HG02610 (cell line): ENCODE measurements at regions not wholly inside any gene's neighbourhood (a gene's known extent, or its start where the extent isn't known, plus 50 kb on each side); places are given as distances from the start of the nearest gene placed in this dataset.
"Not testable (repeated sequence)": the region's sequence is repeated elsewhere in the genome, so short reads cannot be mapped to it uniquely, and the experiment has no call there.

Source experiments
- ATAC-seq: cut with Tn5 transposase; IDR thresholded peaks from one replicate; pipeline ENCODE4 v1.9.1; 2021; ENCODE audit warnings: mild to moderate bottlenecking, moderate library complexity; ENCODE audit not compliant: unreplicated experiment

DNA sequence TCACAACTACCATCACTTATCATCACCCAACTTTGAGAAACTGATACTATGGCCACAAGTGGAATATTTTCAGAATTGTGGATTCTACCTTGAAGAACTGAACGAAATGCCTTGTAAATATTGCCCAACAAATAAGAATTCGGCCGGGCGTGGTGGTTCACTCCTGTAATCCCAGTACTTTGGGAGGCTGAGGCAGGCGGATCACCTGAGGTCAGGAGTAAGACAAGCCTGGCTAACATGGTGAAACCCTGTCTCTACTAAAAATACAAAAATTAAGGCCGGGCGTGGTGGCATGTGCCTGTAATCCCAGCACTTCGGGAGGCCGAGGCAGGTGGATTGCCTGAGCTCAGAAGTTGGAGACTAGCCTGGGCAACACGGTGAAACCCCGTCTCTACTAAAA, 862.7 kb downstream of the ZPLD1 start:
- ATAC-seq = not testable (repeated sequence)

DNA sequence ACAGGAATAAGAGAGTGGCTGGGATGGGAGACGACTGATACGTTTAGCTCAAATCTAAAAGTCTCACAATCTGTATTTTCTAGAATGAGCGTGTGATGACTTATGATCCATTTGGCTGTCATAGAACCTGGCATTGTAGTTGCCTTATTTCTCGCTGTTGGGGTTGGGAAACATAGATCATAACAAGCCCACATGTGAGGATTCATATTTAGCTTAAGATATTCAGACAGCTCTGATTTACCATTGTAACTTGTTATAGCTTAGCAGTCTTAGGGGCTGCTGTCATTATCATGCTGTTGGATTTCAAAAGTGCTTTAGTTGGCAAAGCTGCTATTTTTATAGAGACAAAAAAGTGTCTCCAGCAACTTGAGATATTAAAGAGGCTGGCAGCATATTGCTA, 871.3 kb downstream of the ZPLD1 start:
- no peak for ATAC-seq

DNA sequence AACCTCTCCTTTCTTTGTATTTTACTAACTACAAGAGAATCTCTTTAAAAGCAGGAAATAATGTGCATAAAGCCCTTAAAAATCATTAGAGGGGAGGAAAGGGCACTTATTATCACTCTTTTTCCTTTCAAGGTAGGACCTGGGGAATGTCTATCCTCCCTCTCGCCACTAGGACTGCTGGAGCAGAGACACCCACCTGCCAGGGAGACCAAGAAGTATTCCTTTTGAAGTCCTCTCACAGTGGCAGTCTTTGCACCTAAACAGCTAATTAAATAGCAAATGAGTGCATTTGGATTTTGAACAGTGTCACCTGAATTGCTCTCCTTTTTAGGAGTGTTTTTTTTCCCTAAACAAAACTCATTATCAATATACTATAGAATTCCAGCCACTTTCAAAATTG, 874.1 kb downstream of the ZPLD1 start:
- ATAC-seq = no peak

DNA sequence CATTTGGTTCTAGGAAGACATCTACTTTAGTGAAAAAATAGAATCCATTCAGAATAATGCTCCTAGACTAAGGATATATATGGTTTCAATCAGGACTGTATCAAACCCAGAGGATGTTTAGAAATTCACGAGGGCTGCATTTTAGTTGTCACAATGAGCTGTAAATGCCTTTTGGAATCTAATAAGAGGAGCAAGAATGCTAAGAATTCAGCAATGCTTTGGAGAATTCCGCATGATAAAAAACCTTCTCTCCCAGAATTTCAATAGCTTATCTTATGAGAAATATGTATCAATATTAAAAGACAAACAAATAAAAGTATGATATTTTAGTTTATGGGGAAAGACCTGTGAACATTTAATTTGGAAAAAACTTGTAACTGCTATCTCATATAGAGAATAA, 885.1 kb downstream of the ZPLD1 start:
- no peak for ATAC-seq

DNA sequence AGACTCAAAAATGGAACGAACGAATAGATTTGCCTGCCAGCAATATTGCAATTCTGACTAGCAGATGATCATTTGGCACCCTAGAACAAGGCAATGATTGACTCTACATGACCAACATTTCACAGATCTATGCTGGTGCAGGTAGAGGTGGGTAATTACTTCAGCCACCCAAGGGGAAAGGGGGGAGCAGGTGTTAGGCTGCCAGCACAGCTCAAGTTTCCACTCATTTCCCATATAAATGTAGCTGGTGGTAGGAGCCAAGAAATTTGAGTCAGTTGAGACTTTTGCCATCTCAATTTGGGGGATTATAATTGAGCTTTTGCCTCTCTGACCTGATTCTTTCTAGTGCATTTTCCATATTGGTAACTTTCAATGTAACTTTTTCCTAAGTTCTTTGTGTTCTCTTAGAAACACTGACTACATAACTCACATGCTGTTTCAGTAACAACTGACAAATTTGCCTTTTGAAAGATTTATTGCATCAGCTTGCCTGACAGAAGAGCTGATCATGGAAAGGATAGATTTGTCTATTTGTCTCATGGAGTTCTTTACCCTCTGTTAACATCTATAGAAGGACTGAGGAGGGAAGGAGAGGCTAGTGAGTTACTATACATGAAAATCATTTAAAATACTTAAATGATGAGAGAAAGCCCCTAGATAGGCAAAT, 902.5 kb downstream of the ZPLD1 start:
- ATAC-seq = no peak

DNA sequence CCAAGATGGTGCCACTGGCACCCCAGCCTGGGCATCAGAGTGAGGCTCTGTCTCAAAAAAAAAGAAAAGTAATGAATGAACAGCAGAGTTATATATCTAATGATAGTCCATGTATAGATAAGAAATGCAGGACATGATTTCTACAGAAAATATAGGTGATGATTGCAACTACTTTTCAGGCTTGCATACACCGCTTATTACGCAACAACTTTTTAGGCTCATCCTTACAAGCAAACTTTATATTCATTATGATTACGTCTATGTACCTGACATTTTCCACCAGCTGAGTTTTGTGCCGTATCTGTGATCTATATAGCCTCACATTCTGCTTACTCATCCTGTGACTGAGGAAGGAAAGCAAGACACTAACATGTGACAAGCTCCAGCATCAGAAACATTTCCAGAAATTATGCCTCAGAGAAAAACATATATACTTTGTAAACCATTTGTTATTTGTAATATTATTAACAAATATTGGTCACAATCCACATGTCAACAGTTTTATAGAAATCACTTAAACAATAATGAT, 906.3 kb downstream of the ZPLD1 start:
- ATAC-seq = no peak

DNA sequence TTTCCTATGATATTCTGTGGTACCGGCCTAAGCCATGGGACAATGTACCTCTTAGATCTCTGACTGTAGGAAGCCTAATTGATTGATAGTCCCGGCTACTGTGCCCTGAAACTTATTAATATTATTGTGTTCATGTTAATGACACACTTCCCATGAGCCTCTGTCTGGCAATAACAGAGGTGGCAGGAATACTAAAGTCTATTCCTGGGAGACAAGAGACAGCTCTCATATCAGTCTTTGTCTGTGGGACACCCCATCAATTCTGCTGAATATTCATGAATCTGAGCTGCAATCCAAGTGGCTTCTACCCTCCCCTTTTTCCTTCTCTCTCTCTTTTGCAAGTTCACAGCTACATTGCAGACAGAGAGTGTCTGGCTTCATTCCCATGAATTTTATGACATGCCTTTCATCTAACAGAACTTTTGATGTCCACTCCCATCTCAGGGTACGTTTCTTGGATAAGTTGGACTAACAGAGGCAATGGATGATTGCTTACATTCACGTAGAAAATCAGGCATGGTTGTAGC, 907.5 kb downstream of the ZPLD1 start:
- no peak for ATAC-seq

DNA sequence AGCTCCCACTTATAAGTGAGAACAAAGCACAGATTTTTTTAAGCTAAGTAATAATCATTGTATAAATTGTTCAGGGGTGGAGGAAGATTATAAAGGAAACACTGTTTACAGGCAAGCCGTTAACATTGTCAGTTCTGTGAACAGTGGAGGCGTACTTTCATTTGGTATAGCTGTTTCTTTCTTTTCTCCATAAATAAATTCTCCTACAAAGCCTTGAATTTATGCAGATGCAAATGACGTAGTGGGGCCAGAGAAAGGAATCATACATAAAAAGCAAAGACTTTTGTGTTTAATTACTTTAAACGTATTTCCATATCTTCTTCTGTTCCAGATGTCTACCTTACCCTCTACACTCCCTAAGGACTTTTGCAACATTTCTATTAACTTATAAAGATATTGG, 914.9 kb downstream of the ZPLD1 start:
- ATAC-seq = no peak

DNA sequence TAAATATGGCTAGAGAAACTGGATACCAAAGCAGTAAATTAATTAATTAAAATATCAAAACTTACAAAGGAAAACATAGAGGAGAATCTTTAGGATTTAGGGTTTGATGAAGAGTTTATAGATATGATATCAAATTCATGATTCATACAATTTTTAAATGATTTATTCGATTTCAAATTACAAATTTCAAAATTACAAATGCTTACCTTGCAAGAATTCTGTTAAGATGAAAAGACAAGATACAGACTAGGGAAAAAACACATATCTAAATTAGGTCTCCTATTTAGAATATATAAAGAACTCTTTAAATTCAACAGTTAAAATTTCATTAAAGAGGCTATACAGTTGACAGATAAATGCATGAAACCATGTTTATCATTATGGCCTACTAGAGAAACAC, 930.7 kb downstream of the ZPLD1 start:
- ATAC-seq = no peak

DNA sequence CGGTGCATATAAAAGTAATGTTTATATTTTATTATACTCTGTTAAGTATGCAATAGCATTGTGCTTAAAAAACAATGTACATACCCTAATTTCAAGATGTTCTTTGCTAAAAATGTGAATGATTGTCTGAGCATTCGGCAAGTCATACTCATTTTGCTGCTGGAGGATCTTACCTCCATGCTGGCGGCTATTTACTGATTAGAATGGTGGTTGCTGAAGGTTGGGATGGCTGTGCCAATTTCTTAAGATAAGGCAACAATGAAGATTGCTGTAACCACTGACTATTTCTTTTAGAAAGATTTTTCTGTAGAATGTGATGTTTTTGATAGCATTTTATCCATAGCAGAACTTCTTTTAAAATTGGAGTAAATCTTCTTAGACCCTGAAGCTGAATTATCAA, 932.7 kb downstream of the ZPLD1 start:
- no peak for ATAC-seq

DNA sequence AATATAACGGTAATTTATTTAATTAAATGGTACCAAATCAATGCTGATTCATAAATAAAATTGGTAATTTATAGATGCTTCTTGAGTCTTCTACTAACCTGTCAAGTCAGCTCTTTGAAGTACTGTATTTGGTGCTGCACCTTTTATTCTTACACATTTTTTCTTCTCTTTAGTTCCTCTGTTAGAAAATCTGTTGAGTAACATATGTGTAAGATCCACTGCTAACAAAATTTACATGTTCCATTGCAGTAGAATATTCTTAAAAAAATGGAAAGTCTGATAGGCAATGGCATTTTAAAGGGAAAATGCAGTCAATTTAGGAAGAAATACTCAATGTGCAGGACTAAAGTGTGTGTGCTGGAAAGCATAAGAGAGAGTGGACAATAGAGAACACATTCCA, 936.6 kb downstream of the ZPLD1 start:
- ATAC-seq = no peak

DNA sequence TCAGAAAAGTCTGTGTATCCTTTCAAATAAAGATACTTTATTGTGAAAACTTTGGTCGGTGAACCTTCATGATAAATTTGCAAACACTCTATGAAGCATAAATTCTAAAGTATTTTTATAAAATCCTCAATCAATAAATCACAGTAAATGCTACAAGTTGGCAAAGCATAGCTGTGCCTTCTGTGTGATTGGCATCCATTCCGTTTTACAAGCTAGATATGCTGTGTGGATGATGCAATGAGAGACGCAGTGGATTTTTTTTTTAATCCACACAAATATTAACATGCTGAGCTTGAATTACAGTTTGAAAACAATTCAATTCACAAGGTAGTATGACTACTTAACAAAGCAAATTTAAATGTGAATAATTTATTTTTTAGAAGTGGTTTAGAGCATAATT, 937.2 kb downstream of the ZPLD1 start:
- no peak for ATAC-seq

DNA sequence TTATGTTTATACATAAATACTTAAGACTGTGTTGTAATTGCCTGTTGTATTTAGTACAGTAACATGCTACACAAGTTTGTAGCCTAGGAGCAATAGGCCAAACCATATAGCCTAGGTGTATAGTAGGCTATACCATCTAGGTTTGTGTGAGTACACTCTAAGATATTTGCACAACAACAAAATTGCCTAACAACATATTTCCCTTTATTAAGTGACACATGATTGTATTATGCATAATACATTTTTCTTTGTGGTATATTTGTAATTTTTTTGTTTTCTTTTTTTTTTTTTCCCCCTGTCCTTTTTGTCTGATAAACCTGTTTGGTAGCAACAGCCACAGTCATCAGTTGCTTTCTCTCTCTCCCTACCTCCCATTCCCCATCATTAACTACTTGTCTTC, 945.6 kb downstream of the ZPLD1 start:
- ATAC-seq = no peak

DNA sequence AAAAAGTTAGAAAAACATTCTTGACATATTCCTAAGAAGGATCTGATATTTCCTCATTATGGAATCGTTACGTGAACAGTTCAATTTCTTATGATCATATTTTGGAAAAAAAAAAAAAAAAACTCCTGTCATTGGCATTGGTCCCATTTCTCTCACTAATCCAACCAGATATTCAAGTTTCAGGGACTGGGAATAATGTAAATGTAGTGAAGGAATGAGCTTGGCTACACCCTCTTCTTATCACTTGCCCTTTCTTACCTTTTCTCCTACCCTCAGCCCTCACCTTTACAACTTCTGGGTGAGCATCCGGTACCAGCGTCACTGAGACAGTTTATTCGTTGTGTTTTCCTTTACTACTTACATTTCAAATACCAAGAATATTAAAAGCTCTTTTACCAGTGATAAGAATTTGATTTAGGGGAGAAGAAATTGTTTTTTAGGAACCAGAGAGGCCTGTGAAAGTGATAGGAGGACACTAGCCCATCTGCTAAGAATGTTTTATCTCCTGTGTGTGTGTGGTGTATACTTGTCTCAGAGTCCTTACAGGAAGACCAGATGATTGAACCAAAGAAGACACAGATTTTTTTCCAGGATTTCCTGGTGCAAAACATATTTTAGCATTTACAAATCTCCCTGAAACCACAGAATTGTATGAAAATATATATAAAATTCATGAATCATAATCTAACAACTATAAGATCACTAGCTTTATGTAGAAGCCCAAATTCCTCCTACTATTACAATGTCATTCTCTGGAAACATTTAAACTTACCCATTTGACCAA, 946.7 kb downstream of the ZPLD1 start:
- no peak for ATAC-seq

DNA sequence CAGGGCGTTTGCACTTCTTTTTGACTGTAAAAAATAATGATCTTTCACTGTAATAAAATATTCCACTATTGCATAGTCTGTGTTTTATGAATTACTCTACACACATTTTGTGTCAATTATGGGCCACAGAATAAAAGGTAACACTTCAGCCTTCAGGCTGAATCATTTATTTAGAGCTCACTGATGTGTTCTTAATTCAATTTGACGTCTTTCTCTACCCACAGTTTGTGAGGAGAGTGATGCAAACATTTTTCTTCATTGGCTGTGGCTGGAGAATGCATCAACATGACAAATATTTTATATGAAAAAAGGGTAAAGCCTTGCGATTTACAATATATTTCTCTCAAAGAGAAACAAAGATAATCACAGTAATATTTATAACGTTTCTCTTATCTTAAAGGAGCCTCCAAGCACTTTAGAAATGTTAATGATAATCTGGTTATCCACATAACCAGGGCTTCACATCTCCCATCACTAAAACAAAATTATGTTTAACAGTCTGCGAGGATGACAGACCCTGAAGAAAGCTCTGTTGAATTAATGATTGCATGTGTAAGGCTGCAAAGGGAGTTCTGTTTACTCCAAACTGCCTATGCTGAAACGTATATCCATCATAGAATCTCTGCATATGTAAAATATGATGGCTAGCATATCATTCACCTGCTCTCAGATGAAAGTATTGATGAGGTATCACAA, 951.3 kb downstream of the ZPLD1 start:
- no peak for ATAC-seq

DNA sequence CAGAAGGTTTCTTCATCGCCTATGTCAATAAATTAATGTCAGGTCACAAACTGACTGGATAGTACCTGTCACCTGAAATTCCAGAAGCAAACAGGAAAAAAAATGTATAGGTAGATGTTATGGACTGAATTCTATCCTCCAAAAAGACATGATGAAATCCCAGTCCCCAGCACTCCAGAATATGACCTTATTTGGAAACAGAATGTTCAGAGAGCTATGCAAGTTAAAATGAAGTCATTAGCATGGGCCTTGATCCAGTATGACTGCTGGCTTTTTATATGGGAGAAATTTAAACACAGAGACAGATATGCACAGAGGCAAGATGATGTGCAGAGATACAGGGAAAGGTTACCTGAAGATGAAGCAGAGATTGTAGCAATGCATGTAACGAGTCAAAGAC, 953.4 kb downstream of the ZPLD1 start:
- no peak for ATAC-seq

DNA sequence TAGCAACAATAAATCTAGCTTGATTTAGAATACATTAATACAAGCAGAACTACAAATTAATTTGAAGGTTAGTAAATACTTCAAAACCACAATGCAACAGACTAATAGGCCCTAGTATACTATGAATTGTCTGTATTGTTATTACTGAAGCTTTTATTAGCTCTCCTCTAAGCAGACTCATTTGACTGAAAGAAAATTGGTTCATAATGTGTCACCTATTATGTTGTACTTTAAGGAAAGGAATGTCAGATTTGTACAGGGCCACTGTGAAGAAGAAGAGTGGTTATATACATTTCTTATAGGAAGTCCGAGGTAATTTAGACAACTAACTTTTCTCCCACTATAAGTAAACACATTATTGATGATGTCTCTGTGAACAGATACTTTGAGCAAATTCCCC, 954.5 kb downstream of the ZPLD1 start:
- ATAC-seq = no peak

DNA sequence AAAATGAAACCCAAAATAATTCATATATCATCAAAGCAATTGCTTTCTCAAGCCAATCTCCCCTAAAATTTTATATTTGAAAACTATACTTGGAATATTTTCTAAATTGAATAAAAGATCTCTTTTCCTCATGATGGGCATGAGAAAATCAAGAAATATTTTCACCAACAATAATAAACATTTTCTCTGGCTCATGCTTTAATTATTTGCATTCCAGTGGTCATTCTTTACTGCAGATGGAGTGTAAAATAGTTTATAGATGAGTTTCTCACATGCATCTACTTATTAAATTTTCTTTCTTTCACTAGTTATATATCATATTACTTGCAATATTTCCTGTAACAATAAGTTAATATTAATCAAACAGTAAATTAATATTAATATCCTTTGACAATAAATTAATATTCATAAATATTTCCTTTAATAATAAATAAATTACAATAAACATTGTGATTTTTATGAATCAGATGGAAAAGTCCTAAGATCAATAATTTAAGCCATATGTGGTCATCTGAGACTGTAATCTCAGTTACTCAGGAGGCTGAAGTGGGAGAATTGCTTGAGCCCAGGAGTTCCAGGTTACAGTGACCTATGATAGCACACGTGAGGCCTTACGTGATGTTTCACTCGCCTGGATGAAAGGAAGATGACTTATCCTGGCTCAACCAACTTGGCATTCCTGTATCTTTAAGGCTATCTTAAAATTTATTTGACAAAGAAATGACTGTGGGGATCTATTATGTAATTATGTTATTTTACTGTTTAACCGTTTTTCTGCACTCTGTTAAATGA, 958.8 kb downstream of the ZPLD1 start:
- no peak for ATAC-seq

DNA sequence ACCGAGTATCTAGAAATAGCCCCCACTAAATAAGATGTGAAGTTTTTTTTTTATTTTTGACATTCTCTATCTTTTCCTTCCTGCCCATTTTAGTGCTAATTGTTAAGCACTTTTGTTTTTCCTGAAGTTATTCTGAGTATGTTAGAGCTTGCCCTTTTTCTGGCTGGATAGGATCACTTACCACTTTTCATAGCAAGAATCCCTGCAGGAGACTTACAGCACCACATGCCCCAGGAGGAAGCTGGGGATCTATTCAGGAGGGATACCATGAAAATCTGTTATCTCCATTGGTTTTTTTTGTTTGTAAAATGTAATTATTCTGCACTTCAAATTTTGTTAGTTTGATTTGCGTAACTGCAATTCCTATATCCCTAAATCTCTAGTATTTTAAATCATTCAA, 968.4 kb downstream of the ZPLD1 start:
- no peak for ATAC-seq

DNA sequence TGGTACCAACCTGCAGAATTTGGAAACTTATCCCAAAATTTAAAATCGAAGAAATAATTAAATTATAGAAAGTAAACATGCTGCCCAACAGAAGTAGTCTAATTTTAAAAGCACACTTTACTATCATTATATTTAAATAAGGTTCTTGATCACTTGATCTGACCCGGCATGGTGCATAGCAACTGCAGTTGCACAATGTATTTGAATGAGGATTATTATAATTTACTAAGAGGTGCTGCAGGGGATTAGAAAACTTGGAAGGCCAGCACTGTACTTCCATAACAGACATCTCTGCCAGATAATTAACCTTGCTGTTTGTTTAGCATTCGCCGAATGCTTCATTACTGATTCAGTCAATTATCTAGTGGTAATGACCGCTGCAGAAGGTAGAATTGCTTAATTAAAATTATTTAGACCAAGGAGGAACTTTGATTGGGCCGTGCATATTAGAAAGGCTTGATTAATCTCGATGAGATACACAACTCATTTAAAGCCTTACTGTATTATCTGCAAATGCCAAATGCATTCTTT, 971.6 kb downstream of the ZPLD1 start:
- ATAC-seq = no peak

DNA sequence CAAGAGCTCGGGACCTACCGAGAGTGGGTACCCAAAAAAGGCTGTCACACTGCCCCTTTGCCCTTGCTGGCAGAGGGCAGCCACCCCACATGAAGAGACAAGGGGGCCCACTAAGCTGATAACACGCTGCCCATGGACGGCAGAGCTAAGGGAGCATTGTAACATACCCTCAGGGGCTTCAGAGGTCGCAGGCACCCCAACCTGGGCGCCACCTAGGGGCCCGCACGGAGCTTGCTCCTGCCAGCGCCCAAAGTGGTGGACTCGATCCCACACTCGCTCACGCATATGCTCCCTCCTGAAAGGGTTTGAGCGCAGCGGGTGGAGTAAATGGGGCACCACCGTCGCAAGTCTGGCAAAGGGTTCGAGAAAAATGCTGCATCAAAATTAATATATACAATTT, 975.4 kb downstream of the ZPLD1 start:
- no peak for ATAC-seq
